DMS 273 (cell line): ENCODE measurements at regions not wholly inside any gene's neighbourhood (a gene's known extent, or its start where the extent isn't known, plus 50 kb on each side); places are given as distances from the start of the nearest gene placed in this dataset.

ENCODE experiments used
- DNase-seq: peaks from one replicate; lab custom pipeline; 2025; ENCODE audit not compliant: unreplicated experiment; lab: John Stamatoyannopoulos, UW

DNA sequence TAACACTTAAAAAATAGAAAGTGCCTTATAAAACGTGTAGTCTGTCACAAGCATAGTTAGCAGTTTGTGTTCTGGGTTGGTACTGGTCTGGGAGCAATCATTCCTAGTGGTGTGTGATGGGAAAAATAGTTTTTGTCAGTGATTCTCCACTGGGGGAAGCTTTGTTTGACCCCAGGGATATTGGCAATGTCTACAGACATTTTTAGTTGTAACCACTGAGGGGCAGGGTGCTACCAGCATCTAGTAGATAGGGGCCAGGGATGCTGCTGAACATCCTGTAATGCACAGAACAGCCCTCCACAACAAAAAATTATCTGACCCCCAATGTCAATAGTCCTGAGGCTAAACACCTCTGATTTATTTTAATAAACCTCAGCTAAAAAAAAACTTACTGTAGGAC lies 51.6 kb upstream of the CREB5 start:
- peak; percentile 53 for DNase-seq

DNA sequence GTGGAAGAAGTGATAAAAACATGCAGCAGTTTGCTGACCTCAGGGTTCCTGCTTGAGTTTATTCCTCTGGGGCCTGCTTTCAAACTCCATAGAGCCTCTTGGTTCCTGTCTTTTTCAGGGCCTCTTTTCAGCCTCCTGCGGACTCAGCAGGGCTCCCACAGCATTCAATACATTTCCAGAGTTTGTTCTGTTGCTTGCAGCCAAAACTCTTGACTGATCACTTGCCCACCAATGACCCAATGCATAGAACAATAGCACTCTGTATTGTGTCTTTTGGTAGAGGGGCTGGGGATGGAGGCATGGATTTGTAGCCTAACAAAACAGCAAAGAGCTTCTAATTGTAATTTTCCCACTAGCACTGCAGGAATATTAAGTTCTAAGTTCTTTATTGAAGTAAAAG lies 50.8 kb upstream of the CREB5 start:
- no peak for DNase-seq

DNA sequence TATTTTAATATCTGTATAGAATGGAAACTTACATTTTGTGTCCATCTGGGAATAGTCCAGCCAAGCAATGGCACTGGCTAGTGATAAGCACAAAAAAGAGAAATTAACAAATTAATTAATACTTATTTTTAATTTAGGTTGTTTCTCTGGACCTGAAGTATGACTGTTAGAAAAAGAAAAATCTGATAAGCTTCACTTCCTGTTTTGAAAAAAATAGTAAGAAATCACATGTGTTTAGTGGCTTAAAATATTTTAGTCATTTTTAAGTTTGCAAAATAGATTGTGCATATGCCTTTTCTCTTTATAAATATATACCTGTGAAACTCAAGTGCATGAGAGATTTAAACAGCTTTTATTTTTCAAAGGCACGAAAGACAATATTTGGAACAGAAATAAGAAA lies 50.1 kb upstream of the CREB5 start:
- DNase-seq: no peak
